Stimulated activated CD8-positive, alpha-beta memory T cell treated with anti-CD3 and anti-CD28 coated beads, Interleukin-2, amount 100 ng/mL, for 1 hour (primary cell): ENCODE measurements at regions not wholly inside any gene's neighbourhood (a gene's known extent, or its start where the extent isn't known, plus 50 kb on each side); places are given as distances from the start of the nearest gene placed in this dataset.

ENCODE experiments used
- DNase-seq, 2 donors: peaks; one replicate each; pipeline ENCODE4 v3.0.0-alpha.2; 2020; ENCODE audit warnings: low read depth in 2 of 2

- no peak for DNase-seq
These were observed 266.9 kb upstream of the NFE2L3 start for GRCh38 chr7:25885057-25885576.

- no peak for DNase-seq
These were observed 265.4 kb upstream of the NFE2L3 start for GRCh38 chr7:25886387-25887240.

DNA sequence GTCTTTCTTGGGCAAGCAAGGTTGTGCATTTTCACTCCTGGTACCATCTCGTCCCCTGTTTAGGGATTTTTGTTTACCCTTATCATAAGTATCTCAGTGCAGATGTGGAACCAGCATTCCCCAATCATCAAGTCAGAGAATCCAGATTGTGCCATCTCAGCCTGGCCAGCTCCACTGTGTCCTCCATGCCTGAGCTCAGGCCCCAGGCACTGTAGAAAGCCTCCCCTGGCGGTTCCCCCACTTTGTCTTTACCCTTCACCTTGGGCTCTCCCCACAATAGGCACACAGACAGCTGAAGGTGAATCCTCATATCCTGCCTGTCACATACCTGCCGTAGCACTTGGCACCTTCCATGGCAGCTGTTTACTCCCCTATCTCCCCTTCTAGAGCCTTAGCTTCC lies 264.7 kb upstream of the NFE2L3 start:
- no peak for DNase-seq

DNA sequence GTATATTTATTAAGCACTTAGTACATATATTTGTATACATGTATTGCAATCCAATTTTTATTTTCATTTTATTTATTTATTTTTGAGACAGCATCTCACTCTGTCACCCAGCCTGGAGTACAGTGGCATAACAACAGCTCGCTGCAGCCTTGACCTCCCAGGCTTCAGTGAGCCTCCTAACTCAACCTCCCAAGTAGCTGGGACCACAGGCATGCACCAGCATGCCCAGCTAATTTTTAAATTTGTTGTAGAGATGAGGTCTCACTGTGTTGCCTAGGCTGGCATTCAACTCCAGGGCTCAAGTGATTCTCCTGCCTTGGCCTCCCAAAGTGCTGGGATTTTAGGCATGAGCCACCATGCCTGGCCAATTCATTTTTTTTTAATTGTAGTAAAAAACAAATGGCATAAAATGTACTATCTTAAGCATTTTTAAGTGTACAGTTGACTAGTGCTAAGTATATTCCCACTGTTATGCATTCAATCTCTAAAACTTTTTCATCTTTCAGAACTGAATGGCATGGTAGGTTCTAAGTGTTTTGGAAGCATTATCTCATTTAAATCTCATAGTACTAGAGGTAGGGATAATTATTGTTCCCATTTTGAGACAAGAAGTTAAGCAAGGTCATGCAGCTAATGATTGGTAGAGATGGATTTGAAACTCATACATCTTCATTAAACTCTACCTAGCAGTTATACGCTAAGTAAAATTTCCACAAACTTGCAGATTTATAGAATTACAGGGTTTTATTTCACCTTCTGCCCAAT lies 264.0 kb upstream of the NFE2L3 start:
- no peak for DNase-seq

- DNase-seq = no peak
These were observed 262.2 kb upstream of the NFE2L3 start for GRCh38 chr7:25889765-25890164.

- DNase-seq = no peak
These were observed 260.4 kb upstream of the NFE2L3 start for GRCh38 chr7:25891591-25891990.

GRCh38 chr7:25893436-25893835 lies 258.6 kb upstream of the NFE2L3 start:
- no peak for DNase-seq

- DNase-seq = no peak
These were observed 257.7 kb upstream of the NFE2L3 start for GRCh38 chr7:25894002-25894901.

DNA sequence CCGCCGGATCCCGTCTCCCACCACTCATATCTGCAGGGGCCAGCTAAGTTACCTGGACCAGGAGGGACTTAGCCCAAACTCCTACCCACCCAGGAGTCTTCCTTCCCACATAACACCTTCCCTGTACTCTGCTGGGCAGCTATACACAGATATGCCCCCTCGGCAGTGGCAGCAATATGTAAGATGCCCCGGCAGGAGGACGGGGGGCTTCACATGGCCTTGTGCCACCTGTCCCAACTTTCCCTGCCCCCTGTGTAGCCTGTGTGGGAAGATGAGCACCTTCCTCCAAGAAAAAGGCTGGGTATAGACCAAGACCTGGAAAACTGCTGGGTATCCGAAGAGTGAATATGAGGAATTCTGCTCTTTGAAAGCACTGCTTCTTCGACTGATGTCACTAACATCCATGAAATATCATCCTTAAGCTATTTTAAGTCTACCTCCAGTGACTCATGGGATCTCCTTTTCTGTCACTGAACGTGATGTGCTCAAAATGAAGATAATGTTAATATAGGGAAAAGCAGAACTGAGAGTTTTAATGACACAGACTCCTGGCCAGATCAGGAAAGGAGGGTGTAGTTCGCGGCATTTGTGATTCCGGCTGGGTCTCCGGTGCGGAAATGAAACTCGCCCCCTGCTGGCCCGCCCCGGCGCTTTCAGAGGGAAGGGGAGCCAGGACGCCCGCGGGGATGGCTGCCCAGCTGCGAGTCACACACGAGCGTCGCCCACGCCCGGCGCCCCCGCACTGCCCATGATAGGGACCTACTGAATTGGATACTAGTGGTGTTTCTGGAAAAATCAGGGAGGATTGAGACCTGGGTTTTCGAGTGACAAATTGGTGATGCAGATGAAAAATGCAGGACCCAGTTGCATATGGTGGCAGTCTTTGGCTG lies 256.9 kb upstream of the NFE2L3 start:
- DNase-seq = peak; percentile 26 to 45

DNA sequence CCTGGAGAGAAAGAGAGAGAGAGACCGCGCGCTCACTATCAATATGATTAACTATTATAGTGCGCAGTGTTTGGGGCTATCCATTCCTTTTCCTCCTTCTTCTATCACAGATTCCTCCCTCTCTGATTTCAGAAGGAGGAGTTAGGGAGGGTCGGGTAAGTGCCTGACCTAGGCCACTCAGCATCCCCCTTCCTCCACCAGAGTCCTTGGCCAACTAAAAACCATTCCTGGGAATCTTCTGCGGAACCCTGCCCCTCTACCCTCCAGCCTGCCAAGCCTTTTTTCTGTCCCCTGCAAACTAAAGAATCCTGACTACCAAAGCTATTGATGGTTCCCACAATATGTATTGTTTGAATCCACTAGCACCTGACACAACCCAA lies 256.2 kb upstream of the NFE2L3 start:
- DNase-seq = no peak

DNA sequence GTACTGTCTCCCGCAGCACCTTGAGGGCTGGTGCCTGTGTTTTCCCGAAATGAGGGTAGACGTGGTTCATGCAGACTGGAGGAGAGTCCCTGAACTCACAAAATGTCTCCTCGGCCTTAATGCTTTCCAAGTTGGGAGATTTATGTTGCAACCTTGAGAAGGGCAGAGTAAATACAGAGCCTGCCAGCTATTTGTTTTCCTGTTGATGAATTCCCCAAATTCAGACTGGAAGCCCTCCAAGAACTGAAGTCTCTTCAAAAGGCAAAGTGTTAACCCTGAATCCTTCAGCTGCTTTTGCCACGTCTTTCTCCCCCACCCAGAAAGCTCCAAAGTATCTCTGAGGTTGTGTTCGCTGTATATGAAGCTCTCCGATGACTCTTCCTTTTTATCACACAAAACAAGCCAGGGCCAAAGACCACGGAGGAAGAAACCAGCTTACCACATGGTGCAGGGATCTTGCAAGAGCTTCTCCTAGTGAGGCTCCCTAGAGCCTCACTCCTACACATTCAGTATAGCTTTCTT lies 254.7 kb upstream of the NFE2L3 start:
- no peak for DNase-seq

GRCh38 chr7:25900245-25900644 lies 251.8 kb upstream of the NFE2L3 start:
- no peak for DNase-seq

- no peak for DNase-seq
These were observed 251.1 kb upstream of the NFE2L3 start for GRCh38 chr7:25900877-25901276.

DNA sequence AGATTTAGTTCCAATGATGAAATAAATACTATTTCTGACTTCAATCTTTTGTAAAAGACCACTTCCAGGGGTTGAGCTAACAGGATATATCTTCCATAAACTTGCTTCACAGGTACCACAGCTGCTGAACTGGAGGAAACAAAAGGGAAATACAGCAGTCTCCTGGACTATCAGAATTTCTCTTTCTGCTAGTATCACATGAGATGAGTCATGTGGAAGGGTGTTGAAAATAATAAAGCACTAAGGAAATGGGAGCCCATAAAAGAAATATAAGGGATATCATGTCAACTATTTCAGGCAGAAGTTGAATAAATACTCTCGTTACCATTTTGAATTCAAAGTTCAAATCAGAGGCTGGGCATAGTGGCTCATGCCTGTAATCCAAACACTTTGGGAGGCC lies 250.3 kb upstream of the NFE2L3 start:
- no peak for DNase-seq

GRCh38 chr7:25906003-25906402 lies 246.0 kb upstream of the NFE2L3 start:
- no peak for DNase-seq

DNA sequence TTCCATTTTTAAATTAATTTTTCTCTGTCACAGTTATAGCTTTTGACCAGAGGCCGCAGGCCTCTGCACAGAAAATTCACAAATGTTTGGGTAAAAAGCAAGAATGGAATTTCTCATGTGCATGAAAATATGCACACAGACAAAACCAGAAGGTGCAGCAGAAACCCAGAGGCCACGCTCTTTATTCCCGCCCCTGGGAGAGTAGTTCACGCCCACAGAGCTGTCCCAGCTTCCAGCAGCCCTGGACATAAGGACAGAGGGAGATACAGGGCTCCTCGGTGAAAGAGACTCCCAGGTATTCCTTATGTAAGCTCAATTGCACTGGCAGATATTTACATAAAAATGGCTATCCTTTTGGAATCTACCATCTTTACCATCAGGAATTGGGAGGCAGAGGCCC lies 245.2 kb upstream of the NFE2L3 start:
- no peak for DNase-seq

- DNase-seq = no peak
These were observed 244.8 kb upstream of the NFE2L3 start for GRCh38 chr7:25907214-25907613.

DNA sequence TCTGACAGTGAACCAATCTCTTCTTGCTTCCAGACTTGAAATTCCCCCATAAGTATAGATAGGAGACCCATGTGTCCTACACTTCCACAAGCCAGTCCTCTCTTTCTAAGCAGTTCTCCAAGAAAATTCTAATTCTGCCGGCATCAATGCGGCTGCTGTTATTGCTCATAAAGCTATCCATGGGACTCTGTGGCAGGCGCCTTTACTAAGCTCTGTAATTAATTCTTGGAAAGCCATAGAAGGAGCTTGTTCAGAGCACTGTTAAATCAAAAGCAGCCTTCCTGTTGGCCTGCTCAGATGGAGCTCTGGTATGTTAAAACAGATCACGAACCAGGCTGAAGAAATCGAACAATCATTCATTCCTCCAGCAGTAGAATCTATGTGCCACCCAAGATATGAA lies 244.3 kb upstream of the NFE2L3 start:
- DNase-seq = no peak

- DNase-seq = no peak
These were observed 243.6 kb upstream of the NFE2L3 start for GRCh38 chr7:25908154-25908949.
